22Rv1 (cell line): ENCODE measurements at regions not wholly inside any gene's neighbourhood (a gene's known extent, or its start where the extent isn't known, plus 50 kb on each side); places are given as distances from the start of the nearest gene placed in this dataset.

Experiments used
- ZFX ChIP-seq: fragments of 450-650 bp; IDR thresholded peaks from 2 replicates; pipeline ENCODE4 v1.6.1; 2017; ENCODE audit warnings: antibody characterized with exemption, borderline replicate concordance
- TF ChIP-seq, protein P1 (sequence below): fragments of 450-650 bp; IDR thresholded peaks from 2 replicates; pipeline ENCODE4 v1.5.1; 2017; ENCODE audit warnings: mild to moderate bottlenecking

DNA sequence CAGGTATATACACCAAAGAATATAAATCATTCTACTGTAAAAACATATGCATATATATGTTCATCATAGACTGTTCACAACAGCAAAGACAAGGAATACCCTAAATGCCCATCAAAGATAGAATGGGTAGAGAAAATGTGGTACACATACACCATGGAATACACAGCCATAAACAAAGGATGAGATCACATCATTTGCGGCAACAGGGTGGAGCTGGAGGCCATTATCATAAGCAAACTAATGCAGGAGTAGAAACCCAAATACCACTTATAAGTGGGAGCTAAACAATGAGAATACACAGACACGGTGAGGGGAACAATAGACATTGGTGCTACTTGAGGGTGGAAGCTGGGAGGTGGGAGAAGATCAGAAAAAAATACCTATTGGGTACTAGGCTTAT, 117.6 kb downstream of the COX7C start:
- TF ChIP-seq, protein P1, sequence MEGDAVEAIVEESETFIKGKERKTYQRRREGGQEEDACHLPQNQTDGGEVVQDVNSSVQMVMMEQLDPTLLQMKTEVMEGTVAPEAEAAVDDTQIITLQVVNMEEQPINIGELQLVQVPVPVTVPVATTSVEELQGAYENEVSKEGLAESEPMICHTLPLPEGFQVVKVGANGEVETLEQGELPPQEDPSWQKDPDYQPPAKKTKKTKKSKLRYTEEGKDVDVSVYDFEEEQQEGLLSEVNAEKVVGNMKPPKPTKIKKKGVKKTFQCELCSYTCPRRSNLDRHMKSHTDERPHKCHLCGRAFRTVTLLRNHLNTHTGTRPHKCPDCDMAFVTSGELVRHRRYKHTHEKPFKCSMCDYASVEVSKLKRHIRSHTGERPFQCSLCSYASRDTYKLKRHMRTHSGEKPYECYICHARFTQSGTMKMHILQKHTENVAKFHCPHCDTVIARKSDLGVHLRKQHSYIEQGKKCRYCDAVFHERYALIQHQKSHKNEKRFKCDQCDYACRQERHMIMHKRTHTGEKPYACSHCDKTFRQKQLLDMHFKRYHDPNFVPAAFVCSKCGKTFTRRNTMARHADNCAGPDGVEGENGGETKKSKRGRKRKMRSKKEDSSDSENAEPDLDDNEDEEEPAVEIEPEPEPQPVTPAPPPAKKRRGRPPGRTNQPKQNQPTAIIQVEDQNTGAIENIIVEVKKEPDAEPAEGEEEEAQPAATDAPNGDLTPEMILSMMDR = no peak
- no peak for TF ChIP-seq ZFX
